ENCODE measurements at regions not wholly inside any gene's neighbourhood (a gene's known extent, or its start where the extent isn't known, plus 50 kb on each side); places are given as distances from the start of the nearest gene placed in this dataset.

- 0% methylated on average over 3 of the region's 3 CpGs for WGBS (ENCODE audit: insufficient coverage, low coverage, missing lambda C conversion rate)
- no TSS peak for BruUV-seq (replicated peaks)
- Histone ChIP-seq H3K9me3 (replicated peaks; ENCODE audit: control insufficient read depth, insufficient read depth, low read depth, low read length) (no peaks in the 10 kb centered on the region), H3K4me1 (replicated peaks in 1 of 2; ENCODE audit: control insufficient read depth in 2 of 2, insufficient read depth in 2 of 2, low read length in 2 of 2) (no peaks in the 10 kb centered on the region), H3K4me3 (no peak overlapping the region), H4K20me1 (replicated peaks; ENCODE audit: control insufficient read depth, insufficient read depth, low read length) (no peaks in the 10 kb centered on the region), H3K79me2 (ENCODE audit: control insufficient read depth, insufficient read depth, low read length) (no peaks in the 10 kb centered on the region), H2AFZ (ENCODE audit: low read depth, low read length) (no peak overlapping the region), H3K27me3 (ENCODE audit: control insufficient read depth in 2 of 2, insufficient read depth in 2 of 2, low read length in 2 of 2) (peaks cover 0 to 3% of the 10 kb centered on the region in 2 experiments; a peak in 1 of 5 replicates), H3K9ac (ENCODE audit: insufficient read depth in 1 of 2, low read depth in 2 of 2, low read length in 2 of 2) (no peak overlapping the region), H3K36me3 (ENCODE audit: control insufficient read depth, insufficient read depth, low read length) (no peaks in the 10 kb centered on the region), H3K27ac (ENCODE audit: extremely low read depth, low read depth, low read length) (no peak overlapping the region), H3K9me1 (ENCODE audit: control insufficient read depth, insufficient read depth, low read length) (no peaks in the 10 kb centered on the region), H3K4me2 (ENCODE audit: insufficient read depth, low read length) (no peak overlapping the region)
- TF ChIP-seq ZNF696 (CRISPR knock-in tag; conservative IDR thresholded peaks at IDR 0.05) (no peak), ZBTB11 (CRISPR knock-in tag; IDR thresholded peaks at IDR 0.05) (no peak), HMBOX1 (IDR thresholded peaks at IDR 0.05) (no peak), BACH1 (tag; IDR thresholded peaks at IDR 0.05) (no peak), SRSF7 (optimal IDR thresholded peaks at IDR 0.05; ENCODE audit: low read depth, low read length) (no peak), BRD4 (IDR thresholded peaks at IDR 0.05) (no peak), SUPT5H (IDR thresholded peaks at IDR 0.05) (no peak), NFIX (CRISPR knock-in tag; IDR thresholded peaks at IDR 0.05; ENCODE audit: low read depth) (no peak), HOXB6 (CRISPR knock-in tag; IDR thresholded peaks at IDR 0.05; ENCODE audit: borderline replicate concordance) (no peak), CCNT2 (IDR thresholded peaks at IDR 0.05; ENCODE audit: borderline replicate concordance, extremely low read depth, insufficient read length, low read depth, low read length) (no peak), ZNF146 (CRISPR knock-in tag; IDR thresholded peaks at IDR 0.05; ENCODE audit: unreplicated experiment) (no peak)
- CTCF ChIA-PET (ENCODE audit: low intra/inter-chr PET ratio): no interaction called here
- ATAC-seq (no peak), FAIRE-seq (no peak), DNase-seq (ENCODE audit: extremely low read depth in 1 of 4, low spot score in 3 of 4) (no peak)
- intact Hi-C loops (cut with micrococcal nuclease) (no loop called here), in situ Hi-C loops (cut with MboI) (no loop called here)
- POLR2A ChIA-PET: interaction anchor here (1.2 kb wide), 1 partner anchor 25 kb away, joined by 3 read pairs; no protein-coding TSS in a partner anchor
These were observed 175.3 kb upstream of the CST7 start for GRCh38 chr20:24773751-24774201.
